ENCODE measurements at regions not wholly inside any gene's neighbourhood (a gene's known extent, or its start where the extent isn't known, plus 50 kb on each side); places are given as distances from the start of the nearest gene placed in this dataset.
"Not testable (repeated sequence)": the region's sequence is repeated elsewhere in the genome, so short reads cannot be mapped to it uniquely, and the experiment has no call there.

DNA sequence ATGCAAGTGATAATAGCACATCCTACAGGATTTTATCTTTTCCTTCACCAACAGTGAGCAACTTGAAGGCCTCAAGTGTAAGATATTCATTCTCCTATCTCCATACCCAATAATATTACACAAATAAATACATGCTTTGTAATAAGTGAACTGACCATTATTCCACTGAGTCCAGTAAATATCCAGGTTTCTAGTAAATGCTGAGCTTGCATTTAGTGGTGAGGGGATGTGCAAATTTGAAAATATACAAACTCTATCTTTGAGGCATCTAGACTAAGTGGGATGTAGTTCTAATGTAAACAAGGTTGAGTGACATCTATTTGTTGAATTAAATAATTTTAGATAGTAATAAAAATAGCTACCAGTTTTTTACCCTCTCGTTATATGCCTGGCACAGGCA, 587.6 kb upstream of the IL12A start:
- no peak for FAIRE-seq

DNA sequence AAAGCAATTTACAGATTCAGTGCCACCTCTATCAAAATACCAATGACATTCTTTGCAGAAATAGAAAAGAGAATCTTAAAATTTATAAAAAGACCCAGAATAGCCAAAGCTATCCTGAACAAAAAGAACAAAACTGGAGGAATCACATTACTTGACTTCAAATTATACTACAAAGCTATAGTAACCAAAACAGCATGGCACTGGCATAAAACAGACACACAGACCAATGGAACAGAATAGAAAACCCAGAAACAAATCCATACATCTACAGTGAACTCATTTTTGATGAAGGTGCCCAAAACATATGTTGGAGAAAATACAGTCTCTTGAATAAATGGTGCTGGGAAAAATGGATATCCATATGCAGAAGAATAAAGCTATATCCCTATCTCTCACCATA, 578.9 kb upstream of the IL12A start:
- FAIRE-seq: not testable (repeated sequence)

DNA sequence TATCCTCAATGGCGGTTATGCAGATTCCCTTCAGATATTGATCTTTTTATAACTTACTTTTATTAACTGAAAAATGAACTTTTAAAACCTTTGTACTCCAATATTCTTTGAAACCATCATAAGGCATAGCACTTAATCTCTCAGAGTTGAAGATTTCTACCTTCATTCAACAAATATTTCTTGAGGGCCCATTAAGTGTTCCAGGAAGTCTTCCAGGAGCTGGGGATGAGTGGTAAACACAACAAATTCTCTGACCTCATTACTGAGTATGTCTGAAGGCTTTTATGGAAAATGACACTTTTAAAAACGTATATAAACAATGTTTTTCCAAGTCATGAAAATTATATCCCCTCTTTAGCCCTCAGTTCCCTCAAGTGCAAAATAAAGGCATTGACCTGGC, 575.3 kb upstream of the IL12A start:
- no peak for FAIRE-seq

DNA sequence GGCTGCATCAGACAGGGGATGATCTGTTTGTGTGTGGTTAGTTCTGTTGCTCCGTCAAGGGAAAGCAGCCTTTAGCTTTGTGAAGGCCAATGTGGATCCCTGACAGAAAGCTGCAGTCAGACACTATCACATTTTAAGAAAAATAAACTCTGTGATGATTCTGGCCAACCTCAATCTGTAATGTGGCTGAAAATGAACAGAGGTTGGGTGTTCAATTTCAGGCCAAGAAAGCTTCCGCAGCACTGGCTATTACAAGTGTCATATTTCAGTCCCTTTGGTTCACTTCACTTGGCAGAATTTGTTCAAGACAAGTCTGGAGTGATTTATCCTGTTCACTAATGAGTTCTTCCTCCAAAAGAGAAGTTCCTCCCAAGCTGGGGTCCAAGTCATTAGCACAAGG, 571.8 kb upstream of the IL12A start:
- FAIRE-seq: no peak

DNA sequence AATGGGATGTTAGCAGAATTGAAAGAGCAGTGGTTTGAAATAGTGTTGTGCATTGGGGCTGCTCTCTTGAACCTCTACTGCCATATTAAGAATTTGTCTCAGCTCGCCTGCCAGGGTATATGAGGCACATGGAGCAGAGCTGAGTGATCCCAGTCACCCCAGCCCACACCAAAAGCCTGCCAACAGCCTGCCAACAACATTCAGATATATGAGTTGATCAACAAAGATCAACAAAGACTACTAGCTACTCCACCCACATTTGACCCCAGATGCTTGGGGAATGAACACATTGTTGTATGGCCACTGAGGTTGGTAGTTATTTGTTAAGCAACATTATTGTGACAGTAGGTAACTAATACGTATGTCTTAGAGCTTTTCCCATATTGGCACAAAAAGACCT, 570.9 kb upstream of the IL12A start:
- FAIRE-seq: no peak

DNA sequence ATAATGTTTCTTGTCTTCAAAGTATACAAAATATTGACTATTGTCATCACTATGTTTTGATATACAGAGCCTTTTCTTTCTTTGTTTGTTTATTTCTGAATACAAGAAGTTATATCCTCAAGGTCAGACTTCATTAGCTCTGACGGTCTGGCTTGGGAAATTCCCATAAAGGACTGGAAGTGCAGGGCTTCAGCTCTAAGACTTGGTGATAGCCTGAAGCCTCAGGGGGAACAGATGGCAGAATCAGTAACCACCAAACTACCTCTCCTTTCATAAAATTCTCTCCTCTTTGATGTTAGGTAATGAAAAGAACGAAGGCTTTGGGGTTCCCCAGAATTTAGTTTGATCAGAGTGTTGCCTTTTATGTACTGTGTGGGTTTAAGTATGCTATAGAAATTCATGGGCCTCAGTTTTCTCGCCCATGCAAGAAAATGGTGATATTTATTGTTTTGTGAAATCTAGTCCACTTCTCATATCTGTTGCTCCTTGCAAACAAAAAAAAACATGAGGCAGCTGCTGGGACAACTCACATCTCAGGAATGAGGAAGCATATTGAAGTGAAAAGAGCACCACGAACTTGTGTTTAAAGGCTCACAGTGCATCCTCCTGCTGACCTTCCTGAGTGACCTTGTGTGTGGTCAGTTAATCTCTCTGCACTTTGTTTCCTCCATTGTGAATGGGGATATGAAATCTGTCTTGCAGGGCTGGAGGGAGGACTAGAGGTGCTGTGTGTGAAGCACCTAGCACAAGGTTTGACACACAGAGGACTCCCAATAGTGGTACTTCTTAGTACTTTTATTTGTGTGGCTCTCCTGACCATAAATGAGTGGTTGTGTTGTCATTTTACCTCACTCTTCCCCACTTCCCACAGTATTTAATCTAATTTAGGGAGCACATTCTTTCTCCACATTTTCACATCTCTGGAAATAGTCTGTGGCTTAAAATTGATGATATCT, 569.8 kb upstream of the IL12A start:
- FAIRE-seq: no peak

DNA sequence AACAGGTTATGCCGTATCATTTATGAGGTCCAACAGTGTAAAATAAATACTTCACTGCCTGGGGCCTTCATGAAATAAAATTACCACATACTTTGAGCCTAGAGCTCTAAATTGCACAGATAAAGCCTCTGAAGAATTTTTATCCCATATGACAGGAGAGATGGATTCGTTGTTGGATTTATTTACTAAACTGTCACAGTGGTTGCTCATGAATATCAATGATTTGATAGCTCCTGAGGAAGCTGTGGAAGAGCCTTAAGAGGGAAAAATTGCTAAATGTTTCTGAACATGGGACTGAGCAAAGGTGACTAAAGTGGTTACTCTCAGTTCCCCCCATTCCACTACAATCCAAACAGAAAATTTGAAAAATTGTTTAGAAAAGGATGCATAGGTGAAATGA, 558.9 kb upstream of the IL12A start:
- FAIRE-seq: no peak

DNA sequence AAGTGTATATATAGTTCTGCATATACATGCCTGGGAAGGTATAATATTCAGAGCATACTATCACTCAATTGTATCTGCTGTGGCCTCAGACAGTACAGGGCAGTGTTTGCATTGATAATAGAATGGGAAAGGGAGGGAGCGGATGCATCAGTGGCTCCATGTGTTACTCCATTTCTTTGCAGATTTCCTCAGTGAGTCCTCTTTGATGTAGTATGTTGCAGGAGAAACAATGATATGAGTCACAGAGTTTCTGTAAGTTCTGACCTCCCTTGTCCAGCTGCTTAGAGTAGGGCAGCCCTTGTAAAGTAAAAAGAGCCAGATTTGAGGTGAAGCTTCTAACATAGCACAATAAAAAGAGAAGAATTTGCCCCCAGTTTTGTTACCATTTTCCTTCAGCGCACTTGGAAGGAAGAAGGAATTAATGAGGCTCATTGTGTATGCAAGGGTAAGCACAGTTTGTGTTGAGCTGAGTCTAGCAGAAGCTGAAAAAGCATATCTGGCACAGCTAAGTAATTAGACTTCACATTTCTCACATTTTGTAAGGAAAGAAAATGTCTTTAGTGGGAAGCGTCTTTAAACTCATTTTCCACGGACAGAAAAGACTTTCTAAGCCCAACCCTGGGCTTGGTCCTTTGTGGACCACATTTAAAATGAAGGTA, 555.8 kb upstream of the IL12A start:
- FAIRE-seq: no peak

DNA sequence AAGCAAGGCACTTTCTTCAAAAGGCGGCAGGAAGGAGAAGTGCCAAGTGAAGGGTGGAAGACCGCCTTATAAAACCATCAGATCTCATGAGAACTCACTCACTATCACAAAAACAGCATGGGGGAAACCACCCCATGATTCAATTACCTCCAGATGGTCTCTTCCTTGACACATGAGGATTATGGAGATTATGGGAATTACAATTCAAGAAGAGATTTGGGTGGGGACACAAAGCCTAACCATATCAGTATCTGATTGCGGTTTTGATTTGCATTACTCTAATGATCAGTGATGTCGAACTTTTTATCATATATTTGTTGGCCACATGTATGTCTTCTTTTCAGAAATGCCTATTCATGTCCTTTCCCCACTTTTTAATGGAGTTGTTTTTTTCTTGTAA, 549.3 kb upstream of the IL12A start:
- FAIRE-seq: no peak

DNA sequence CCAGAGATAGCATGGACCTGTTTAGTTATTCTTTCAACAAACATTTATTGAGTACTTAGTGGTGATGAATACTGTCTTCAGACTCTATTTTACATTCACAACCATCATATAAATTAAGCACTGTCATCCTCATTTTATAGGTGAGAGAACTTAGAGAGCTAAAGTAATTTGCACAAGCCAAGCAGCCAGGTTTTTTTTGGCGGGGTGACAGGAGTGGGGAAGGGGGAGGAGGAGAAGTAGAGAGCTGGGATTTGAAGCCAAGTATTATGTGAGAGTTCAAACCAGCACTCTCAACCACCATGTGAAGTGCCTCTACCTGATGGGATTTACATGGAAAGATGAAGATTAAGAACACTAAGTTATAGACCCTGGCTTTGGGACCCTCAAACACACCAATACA, 547.4 kb upstream of the IL12A start:
- FAIRE-seq: no peak

DNA sequence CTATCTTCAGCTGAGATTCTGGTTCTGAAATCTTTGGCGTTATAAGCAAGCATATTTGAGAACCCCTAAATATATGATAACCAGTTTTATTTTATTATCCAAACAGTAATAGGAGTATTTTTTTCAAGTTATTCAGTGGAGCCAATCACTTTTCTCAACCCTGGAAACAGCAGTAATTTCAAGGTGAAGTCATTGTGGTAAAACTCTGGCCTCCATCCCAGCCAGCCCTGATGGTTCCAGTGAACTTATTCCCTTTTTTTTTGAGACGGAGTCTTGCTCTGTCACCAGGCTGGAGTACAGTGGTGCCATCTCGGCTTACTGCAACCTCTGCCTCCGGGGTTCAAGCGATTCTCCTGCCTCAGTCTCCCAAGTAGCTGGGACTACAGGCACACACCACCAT, 545.4 kb upstream of the IL12A start:
- FAIRE-seq: no peak

DNA sequence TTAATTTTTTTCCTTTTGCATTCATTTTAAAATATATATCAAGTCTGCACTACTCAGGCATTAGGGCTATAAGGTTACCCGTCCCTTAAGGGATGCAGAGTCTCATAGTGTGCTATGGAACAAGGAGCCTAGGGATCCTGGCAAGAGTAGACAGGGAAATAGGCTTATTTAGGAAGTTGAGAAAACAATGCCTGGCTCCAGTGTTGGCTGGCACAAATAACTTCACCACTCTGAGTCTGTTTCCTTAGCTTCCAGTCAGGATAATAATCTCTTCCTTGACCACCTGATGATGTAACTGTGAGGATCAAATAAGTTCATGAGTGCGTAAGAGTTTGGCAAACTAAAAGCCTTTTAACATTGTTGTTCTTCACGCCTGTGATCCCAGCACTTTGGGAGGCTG, 540.8 kb upstream of the IL12A start:
- no peak for FAIRE-seq

DNA sequence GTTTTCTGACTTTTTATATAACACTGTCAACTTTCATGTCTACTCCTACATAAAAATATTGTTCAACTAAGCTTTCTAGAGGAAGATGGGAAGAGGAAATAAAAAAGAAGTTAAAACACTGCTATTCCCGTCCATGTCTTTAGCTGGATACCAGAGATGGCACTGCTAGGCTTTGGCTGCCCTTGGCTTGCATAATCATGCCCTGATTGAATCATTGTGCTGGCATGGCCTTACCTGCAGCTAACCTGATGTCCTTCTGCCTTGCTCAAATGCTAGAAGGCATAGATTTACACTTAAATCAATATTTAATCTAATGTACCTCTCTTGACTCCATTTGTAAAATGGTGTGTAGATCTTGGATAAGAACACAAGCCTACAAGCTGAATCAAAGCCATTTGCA, 539.7 kb upstream of the IL12A start:
- no peak for FAIRE-seq

DNA sequence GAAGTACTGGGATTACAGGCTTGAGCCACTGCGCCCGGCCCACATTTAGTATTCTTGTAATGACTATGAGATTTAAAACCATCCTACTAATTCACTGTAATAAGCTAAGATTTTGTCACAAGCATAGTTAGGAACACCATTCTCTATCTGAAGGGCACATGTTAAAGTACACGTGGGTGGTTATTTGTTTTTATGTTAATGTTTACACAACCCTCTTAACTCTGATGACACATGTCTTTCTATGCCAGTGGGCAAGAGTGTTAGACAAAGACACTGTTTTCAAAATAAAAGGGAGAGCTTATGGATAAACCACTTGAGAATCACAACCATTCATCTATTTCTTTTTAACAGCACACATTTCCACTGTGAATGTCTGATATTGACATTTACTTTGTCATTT, 537.6 kb upstream of the IL12A start:
- no peak for FAIRE-seq

DNA sequence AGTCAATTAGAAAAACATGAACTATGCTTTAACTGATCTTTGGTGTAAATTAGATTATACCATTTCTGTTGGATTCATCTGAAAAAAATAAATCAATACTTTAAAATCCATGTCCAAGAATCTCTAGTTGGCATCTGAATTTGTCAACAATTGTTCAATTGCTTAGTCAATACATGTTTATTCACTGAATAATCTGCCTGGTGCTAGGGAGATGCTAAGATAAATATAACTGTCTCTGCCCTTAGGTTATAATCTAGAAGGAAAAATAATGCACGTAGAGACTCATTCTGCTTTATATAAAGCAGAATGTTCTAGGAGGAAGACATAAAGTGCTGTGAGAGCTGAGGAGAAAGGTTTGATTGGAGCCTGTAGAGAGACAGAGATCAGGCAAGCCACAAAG, 537.2 kb upstream of the IL12A start:
- no peak for FAIRE-seq

DNA sequence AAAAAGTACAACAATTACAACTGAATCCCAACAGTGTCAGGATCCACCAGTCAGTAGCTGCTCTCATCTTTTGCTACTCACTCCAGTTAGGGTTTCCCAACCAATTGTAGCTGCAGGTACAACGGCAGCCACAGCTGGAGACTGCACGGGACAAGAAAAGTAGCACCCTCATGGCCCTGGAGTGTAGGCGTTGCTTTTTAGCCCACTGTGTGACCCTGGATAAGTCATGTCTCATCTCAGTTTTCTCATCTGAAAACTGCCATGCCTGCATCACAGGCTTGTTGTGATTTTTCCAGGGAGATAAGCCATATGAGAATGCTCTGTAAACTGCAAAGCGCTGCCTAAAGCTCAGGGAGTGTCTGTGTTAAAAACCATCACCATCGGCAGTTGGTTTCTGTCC, 535.6 kb upstream of the IL12A start:
- no peak for FAIRE-seq

DNA sequence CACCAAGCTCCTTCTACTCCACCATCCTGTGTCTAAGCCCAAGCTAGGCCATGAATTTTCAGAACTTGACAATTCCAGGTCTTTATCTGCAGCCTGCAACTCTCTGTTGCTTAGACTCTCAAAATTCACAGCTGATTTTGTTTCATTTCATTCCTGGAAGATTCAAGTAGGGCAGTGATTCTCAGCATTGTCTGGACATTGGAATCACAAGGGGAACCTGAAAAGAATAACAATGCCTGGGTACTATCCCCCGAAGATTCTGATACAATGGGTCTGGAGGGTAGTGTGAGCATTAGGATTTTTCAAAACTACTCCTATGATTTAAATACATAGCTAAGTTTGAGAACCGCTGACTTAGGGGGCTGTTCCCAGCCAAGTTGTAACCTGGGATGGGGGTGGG, 534.7 kb upstream of the IL12A start:
- no peak for FAIRE-seq

DNA sequence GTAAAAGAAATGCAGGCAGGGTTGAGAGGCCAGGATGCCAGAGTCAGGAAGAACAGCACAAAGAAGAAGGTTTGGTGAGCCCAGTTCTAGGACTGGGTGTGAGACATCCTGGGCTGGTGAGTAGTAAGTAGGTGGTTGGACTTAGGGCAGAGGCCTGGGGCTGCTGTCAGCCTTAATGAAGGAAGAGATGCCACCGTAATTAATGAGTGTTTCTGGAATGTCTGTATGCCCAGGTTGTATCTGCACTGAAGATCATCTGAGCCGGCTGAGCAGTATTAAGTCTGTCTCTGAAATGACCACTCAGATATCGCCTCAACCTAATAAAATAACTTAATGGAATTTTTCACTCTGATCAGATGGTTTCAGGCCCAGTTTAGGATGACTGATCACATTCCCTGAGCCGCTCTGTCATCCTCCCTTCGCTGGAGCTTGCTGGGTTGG, 532.9 kb upstream of the IL12A start:
- FAIRE-seq: no peak

DNA sequence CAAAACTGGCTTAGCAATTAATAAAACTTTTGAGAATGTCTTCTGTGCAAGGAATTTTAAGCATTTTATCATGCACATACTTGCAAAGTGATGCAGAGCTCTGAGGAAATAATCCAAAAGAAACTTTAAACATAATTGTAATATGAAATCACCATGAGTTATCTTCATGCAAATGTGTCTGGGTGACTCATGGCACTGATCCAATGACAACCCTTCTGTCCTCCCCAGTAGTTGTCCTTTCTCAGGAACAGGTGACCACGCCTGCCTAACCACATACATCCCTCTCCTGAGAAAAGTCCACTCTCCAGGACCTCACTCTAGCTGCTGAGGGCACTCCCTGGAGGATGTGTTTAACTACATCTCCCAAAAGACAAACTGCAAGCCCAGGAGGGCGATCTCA, 530.6 kb upstream of the IL12A start:
- no peak for FAIRE-seq

DNA sequence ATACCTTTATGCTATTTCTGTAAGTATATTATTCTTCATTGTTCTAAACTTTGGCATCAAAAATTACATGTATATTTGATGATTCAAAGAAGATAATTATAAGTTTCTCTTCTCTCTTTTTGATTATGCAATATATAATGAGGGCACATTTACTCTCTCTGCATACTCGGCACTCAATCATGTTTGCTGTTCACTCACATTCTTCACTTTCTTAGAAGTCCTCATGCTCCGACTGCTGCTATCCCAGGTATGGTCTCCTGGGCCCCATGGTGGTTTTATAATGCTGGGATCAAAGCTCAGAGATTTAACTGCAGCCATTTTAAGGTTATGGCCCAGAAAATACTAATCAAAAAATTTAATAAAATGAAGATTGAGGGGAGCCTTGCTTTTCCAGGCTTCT, 529.7 kb upstream of the IL12A start:
- FAIRE-seq: no peak

DNA sequence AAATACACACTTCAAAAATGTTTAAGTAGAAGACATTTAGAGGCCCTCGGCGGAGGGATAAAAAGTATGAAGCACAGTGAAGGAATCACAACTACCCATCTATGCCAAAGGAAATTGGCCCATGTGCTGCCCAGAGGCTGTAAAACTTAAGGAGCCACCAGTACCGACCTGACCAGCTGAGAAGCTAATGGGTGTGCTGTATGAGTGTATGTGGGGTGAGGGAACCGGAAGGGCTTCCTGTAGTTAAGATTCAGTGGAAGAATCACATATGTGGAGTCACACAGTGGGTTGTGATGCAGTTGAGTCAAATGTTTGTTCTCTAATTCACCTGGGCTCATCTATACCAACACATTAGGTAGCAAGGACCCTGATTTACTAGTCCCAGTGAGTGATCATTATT, 516.0 kb upstream of the IL12A start:
- FAIRE-seq: no peak

DNA sequence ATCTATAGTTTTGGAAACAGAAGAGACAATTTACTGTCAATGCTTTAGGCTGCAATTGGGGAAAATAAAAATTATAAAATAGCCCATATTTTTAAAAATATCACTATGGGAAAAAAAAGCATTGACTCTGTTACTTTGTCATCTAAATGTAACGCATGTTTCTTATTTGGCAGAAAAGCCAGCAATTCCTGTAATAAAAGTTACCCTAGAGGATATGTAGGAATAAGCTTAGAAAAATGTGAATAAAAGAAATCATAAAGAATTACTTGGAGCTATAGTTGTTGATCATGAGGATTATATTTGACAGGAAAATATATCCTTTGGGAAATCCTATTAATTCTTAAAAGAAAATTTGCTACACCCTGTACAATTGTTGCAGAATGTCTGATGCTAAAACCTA, 515.4 kb upstream of the IL12A start:
- no peak for FAIRE-seq

DNA sequence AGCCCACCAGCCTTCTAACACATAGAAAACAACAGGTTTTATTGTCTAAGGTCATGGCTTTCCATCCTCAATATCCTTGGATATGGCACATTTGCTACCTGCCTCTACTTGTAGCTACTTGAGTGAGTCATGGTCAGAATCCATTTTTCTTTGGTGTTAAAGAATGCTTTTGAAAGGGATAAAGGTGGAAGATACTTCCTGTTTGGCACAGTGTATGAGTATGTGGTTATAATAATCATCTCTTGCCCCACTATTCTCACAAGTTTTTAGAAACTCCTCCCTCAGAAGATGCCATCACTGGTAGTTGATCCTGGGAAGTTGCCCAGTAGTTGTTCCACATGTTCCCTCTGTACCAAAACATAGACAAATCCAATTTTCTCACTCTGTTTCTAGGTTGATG, 508.6 kb upstream of the IL12A start:
- no peak for FAIRE-seq

DNA sequence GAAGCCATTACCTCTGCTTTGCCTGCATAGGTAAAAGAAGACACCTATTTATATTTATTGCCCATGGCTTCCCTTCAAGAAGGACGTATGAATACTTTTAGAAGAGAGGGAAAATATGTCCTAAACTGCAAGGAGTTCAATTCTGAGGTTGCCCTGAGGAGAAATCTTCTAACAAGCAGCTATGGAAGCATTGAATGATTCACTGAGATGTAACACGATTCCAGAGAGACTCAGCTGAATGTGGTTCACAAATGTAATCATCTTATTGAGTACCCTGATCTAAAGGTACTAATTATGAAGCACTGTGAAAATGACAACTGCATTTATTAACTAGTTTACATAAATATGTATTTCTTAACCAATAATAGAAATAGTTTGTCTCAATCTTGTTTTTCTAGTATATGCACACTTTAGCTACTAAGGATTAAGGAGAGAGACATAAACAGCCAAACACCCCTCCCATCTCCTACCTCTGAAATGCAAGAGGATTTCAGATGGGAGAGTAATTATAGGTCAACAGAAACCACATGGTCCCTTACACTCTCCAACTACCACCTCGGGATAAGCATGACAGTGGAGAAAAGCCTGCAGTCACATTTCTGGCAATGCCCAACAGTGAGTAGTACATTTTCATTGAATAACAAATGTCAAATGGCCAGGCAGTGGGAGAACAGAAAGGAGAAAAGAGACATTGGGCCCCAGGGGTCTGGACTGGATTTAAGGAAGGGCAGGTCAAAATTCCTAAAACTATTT, 506.2 kb upstream of the IL12A start:
- FAIRE-seq: no peak
